ENCODE measurements at regions not wholly inside any gene's neighbourhood (a gene's known extent, or its start where the extent isn't known, plus 50 kb on each side); places are given as distances from the start of the nearest gene placed in this dataset.

- DNase-seq (ENCODE audit: low read depth, low spot score), result no peak
Measured at GRCh38 chr2:147366279-147366678, 478.6 kb upstream of the ACVR2A start.

GRCh38 chr2:147365622-147366021 is 479.2 kb upstream of the ACVR2A start:
- no peak for DNase-seq (ENCODE audit: low read depth, low spot score)

GRCh38 chr2:147364597-147364996 is 480.2 kb upstream of the ACVR2A start:
- DNase-seq (ENCODE audit: low read depth, low spot score), result no peak

- no peak for DNase-seq (ENCODE audit: low read depth, low spot score)
Measured at GRCh38 chr2:147363181-147363580, 481.6 kb upstream of the ACVR2A start.

- no peak for DNase-seq (ENCODE audit: low read depth, low spot score)
Measured at GRCh38 chr2:147358375-147358774, 486.5 kb upstream of the ACVR2A start.

GRCh38 chr2:147356157-147356556 is 488.7 kb upstream of the ACVR2A start:
- DNase-seq (ENCODE audit: low read depth, low spot score), result no peak

GRCh38 chr2:147355706-147356105 is 489.1 kb upstream of the ACVR2A start:
- DNase-seq (ENCODE audit: low read depth, low spot score), result no peak

- no peak for DNase-seq (ENCODE audit: low read depth, low spot score)
Measured at GRCh38 chr2:147353072-147353381, 491.8 kb upstream of the ACVR2A start.

GRCh38 chr2:147352264-147353071 is 492.4 kb upstream of the ACVR2A start:
- no peak for DNase-seq (ENCODE audit: low read depth, low spot score)

- DNase-seq (ENCODE audit: low read depth, low spot score), result no peak
Measured at GRCh38 chr2:147351784-147352183, 493.0 kb upstream of the ACVR2A start.

GRCh38 chr2:147348931-147349555 is 495.8 kb upstream of the ACVR2A start:
- no peak for DNase-seq (ENCODE audit: low read depth, low spot score)

GRCh38 chr2:147346142-147346541 is 498.7 kb upstream of the ACVR2A start:
- no peak for DNase-seq (ENCODE audit: low read depth, low spot score)

- no peak for DNase-seq (ENCODE audit: low read depth, low spot score)
Measured at GRCh38 chr2:147345246-147345645, 499.6 kb upstream of the ACVR2A start.

- DNase-seq (ENCODE audit: low read depth, low spot score), result no peak
Measured at GRCh38 chr2:147342329-147342728, 502.5 kb upstream of the ACVR2A start.

- DNase-seq (ENCODE audit: low read depth, low spot score), result no peak
Measured at GRCh38 chr2:147331790-147332419, 512.9 kb upstream of the ACVR2A start.

- DNase-seq (ENCODE audit: low read depth, low spot score), result no peak
Measured at GRCh38 chr2:147330925-147331324, 513.9 kb upstream of the ACVR2A start.

GRCh38 chr2:147327613-147328012 is 517.2 kb upstream of the ACVR2A start:
- DNase-seq (ENCODE audit: low read depth, low spot score), result no peak

- no peak for DNase-seq (ENCODE audit: low read depth, low spot score)
Measured at GRCh38 chr2:147325990-147326389, 518.8 kb upstream of the ACVR2A start.

GRCh38 chr2:147320146-147320545 is 524.7 kb upstream of the ACVR2A start:
- DNase-seq (ENCODE audit: low read depth, low spot score), result no peak

- DNase-seq (ENCODE audit: low read depth, low spot score), result no peak
Measured at GRCh38 chr2:147311058-147311430, 533.8 kb upstream of the ACVR2A start.

- DNase-seq (ENCODE audit: low read depth, low spot score), result no peak
Measured at GRCh38 chr2:147310335-147311057, 534.3 kb upstream of the ACVR2A start.

GRCh38 chr2:147297820-147298219 is 547.0 kb upstream of the ACVR2A start:
- no peak for DNase-seq (ENCODE audit: low read depth, low spot score)
